WTC11 (cell line): ENCODE measurements at regions not wholly inside any gene's neighbourhood (a gene's known extent, or its start where the extent isn't known, plus 50 kb on each side); places are given as distances from the start of the nearest gene placed in this dataset.

Source experiments
- CBFB ChIP-seq: sonication (generic); formaldehyde crosslinking; IDR thresholded peaks from 2 replicates; pipeline ENCODE4 v1.8.1; 2022; ENCODE audit warnings: mild to moderate bottlenecking, low read depth, missing genetic modification reagents
- CREB1 ChIP-seq: sonication (generic); formaldehyde crosslinking; IDR thresholded peaks from 2 replicates; pipeline ENCODE4 v1.8.0; 2023; ENCODE audit warnings: mild to moderate bottlenecking, missing genetic modification reagents
- CTCF ChIP-seq: fragments of 200-600 bp; IDR thresholded peaks from 2 replicates; pipeline ENCODE4 v1.8.0; 2022; ENCODE audit warnings: antibody characterized with exemption
- ESRRA ChIP-seq: sonication (generic); formaldehyde crosslinking; IDR thresholded peaks from 2 replicates; pipeline ENCODE4 v1.8.1; 2022; ENCODE audit warnings: mild to moderate bottlenecking, missing genetic modification reagents, borderline replicate concordance
- FOXJ3 ChIP-seq: sonication (generic); formaldehyde crosslinking; IDR thresholded peaks from 2 replicates; pipeline ENCODE4 v1.9.0; 2021; ENCODE audit warnings: missing genetic modification reagents, mild to moderate bottlenecking, borderline replicate concordance
- FOXP1 ChIP-seq: sonication (generic); formaldehyde crosslinking; IDR thresholded peaks from 2 replicates; pipeline ENCODE4 v1.8.0; 2022; ENCODE audit warnings: missing genetic modification reagents, mild to moderate bottlenecking, moderate library complexity, borderline replicate concordance
- MAX ChIP-seq: sonication (generic); formaldehyde crosslinking; IDR thresholded peaks from 2 replicates; pipeline ENCODE4 v1.8.0; 2022; ENCODE audit warnings: mild to moderate bottlenecking, missing genetic modification reagents
- ZBTB21 ChIP-seq: sonication (generic); formaldehyde crosslinking; IDR thresholded peaks from 2 replicates; pipeline ENCODE4 v1.8.1; 2023; ENCODE audit warnings: mild to moderate bottlenecking, missing genetic modification reagents, borderline replicate concordance
- ZBTB43 ChIP-seq: sonication (generic); formaldehyde crosslinking; IDR thresholded peaks from 2 replicates; pipeline ENCODE4 v1.8.1; 2023; ENCODE audit warnings: mild to moderate bottlenecking, missing genetic modification reagents

GRCh38 chr16:85301231-85301630 is 189.0 kb upstream of the CIBAR2 start:
- TF ChIP-seq CTCF (no peak), ESRRA (CRISPR knock-in tag) (no peak), FOXP1 (no peak), CREB1 (no peak), ZBTB21 (no peak), MAX (CRISPR knock-in tag) (no peak), FOXJ3 (CRISPR knock-in tag) (no peak), CBFB (CRISPR knock-in tag) (no peak), ZBTB43 (CRISPR knock-in tag) (no peak)
